PC-3 (cell line): ENCODE measurements at regions not wholly inside any gene's neighbourhood (a gene's known extent, or its start where the extent isn't known, plus 50 kb on each side); places are given as distances from the start of the nearest gene placed in this dataset.

ENCODE experiments used
- CTCF ChIP-seq: fragments of 300-600 bp; sonication (generic); conservative IDR thresholded peaks from 2 replicates; pipeline ENCODE4 v1.5.1; 2017; ENCODE audit warnings: antibody characterized with exemption, low read depth, mild to moderate bottlenecking, low read length
- EZH2 ChIP-seq: fragments of 300-600 bp; sonication (generic); IDR thresholded peaks from one replicate; pipeline ENCODE4 v1.6.1; 2017; ENCODE audit warnings: antibody characterized with exemption, mild to moderate bottlenecking, low read length; ENCODE audit not compliant: unreplicated experiment
- EZH2phosphoT487 ChIP-seq: fragments of 300-600 bp; sonication (generic); IDR thresholded peaks from 2 replicates; pipeline ENCODE4 v1.6.1; 2018; ENCODE audit warnings: mild to moderate bottlenecking, antibody characterized with exemption, low read length, borderline replicate concordance

DNA sequence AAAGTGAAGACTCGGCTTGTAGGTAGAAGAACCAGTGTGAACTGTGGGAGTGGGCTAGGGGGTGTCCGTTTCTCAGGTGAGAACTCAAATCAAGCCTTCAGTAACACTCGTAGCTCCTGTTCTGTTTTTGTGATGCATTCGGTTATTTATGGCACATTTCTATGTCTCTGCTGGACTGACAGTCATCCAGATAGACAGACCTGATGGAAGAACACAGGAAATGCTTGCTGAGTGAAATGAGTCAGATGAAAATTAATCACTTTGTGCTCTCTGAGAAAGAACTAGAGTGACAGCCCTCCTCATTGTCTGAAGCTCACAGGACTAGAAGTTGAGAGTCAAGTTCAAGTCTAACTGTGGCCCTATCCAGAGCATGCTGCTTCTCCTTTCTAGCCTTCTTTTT, 360.1 kb upstream of the PLXNA2 start:
- TF ChIP-seq CTCF, result no peak
- no peak for TF ChIP-seq EZH2phosphoT487
- no peak for TF ChIP-seq EZH2
